ENCODE measurements at regions not wholly inside any gene's neighbourhood (a gene's known extent, or its start where the extent isn't known, plus 50 kb on each side); places are given as distances from the start of the nearest gene placed in this dataset.

DNA sequence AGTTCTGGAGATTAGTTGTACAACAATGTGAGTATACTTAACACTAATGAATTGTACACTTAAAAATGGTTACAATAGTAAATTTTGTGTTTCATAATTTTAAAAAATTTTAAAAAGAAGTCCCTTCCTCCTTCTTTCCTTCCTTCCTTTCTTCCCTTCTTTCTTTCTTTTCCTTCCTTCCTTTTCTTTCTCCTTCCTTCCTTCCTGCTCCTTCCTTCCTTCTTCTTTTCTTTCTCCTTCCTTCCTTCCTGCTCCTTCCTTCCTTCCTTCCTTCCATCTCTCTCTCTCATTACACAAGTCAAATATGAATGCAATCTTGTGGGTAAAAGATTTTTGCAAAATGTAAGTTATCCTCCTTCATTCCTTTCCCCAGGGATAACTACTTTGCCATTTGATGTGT lies 97.1 kb upstream of the TBCA start:
- no peaks in the 10 kb centered on the region for H3K36me3 ChIP-seq (ENCODE audit: control insufficient read depth, insufficient read depth, low read length)
- TF ChIP-seq, protein P1, sequence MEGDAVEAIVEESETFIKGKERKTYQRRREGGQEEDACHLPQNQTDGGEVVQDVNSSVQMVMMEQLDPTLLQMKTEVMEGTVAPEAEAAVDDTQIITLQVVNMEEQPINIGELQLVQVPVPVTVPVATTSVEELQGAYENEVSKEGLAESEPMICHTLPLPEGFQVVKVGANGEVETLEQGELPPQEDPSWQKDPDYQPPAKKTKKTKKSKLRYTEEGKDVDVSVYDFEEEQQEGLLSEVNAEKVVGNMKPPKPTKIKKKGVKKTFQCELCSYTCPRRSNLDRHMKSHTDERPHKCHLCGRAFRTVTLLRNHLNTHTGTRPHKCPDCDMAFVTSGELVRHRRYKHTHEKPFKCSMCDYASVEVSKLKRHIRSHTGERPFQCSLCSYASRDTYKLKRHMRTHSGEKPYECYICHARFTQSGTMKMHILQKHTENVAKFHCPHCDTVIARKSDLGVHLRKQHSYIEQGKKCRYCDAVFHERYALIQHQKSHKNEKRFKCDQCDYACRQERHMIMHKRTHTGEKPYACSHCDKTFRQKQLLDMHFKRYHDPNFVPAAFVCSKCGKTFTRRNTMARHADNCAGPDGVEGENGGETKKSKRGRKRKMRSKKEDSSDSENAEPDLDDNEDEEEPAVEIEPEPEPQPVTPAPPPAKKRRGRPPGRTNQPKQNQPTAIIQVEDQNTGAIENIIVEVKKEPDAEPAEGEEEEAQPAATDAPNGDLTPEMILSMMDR (IDR thresholded peaks at IDR 0.05; ENCODE audit: insufficient read depth, low read length, poor library complexity, severe bottlenecking): no peak
- peaks cover 2% of the 10 kb centered on the region for H3K27me3 ChIP-seq (ENCODE audit: control insufficient read depth, insufficient read depth, low read length)
- no peak overlapping the region for H3K4me3 ChIP-seq (ENCODE audit: low read depth, low read length)
- DNase-seq (ENCODE audit: low read depth): no peak

DNA sequence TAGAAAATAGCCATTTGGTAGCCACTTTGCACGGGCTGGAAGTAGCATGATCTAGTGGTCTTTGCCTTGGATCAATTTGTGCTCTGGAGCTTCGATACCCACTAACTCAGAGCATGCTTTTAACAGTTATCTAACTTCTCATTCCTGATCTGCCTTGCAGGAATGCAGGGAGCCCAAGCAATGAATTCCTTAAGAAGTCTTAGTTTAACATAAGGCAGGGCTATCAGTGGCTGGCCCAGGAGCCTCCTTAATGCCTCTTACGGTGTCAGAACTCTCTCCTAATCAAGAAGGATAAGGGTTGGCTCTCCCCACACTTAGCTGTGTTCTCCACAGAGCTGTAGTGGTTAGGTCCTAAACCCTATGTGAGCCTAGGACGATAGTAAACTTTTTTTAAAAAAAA lies 95.8 kb upstream of the TBCA start:
- TF ChIP-seq, protein P1 (IDR thresholded peaks at IDR 0.05; ENCODE audit: insufficient read depth, low read length, poor library complexity, severe bottlenecking): no peak
- no peak overlapping the region for H3K4me3 ChIP-seq (ENCODE audit: low read depth, low read length)
- H3K27me3 ChIP-seq (ENCODE audit: control insufficient read depth, insufficient read depth, low read length): peaks cover 2% of the 10 kb centered on the region
- no peaks in the 10 kb centered on the region for H3K36me3 ChIP-seq (ENCODE audit: control insufficient read depth, insufficient read depth, low read length)
- DNase-seq (ENCODE audit: low read depth): no peak

DNA sequence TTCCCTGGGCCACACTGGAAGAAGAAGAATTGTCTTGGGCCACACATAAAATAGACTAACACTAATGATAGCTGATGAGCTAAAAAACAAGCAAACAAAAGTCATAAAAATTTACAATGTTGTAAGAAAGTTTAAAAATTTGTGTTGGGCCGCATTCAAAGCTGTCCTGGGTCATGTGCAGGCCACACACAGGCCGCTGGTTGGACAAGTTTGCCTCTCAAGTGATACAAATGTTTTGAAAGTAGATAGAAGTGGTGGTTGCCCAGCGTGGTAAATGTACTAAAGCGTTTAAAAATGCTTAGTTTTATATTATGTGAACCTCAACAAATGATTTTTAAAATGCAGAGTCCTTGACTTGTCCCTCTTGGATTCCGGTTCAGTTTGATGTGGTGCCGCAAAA lies 94.9 kb upstream of the TBCA start:
- Histone ChIP-seq H3K27me3 (ENCODE audit: control insufficient read depth, insufficient read depth, low read length) (peaks cover 2% of the 10 kb centered on the region), H3K4me3 (ENCODE audit: low read depth, low read length) (no peak overlapping the region), H3K36me3 (ENCODE audit: control insufficient read depth, insufficient read depth, low read length) (no peaks in the 10 kb centered on the region)
- TF ChIP-seq, protein P1 (IDR thresholded peaks at IDR 0.05; ENCODE audit: insufficient read depth, low read length, poor library complexity, severe bottlenecking): no peak
- DNase-seq (ENCODE audit: low read depth): no peak

DNA sequence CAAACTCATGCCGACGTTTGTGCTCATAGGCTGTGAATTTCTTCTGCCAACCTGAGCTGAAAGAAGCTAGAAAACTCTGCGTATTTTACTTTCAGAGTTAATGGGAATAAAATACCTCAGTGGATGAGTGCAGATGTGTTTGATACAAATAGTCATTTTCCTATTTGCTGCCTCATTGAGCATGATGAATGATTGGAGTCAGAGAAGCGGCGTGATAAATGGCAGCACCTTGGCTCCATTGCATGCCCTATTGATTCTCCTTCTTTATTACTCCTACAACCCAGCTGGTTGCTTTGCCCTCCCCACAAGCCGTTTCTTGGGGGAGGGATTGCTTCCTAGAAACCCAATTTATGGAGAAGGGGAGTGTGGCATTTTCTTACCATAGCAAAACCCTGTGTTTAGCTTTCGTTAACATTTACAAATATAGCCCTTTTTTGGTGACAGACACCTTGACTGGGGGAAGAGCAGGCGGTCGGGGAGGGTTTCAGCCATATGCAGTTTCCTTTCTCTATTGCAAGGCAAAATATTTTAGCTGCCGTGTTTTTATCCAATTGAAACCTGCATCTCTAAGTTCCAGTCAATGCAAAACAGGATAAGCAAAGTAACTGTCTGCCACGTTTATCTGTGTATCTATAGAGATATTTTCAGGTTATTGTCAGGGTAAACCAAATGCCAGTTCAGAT lies 93.1 kb upstream of the TBCA start:
- Histone ChIP-seq H3K4me3 (ENCODE audit: low read depth, low read length) (no peak overlapping the region), H3K27me3 (ENCODE audit: control insufficient read depth, insufficient read depth, low read length) (no peaks in the 10 kb centered on the region), H3K36me3 (ENCODE audit: control insufficient read depth, insufficient read depth, low read length) (no peaks in the 10 kb centered on the region)
- TF ChIP-seq, protein P1 (IDR thresholded peaks at IDR 0.05; ENCODE audit: insufficient read depth, low read length, poor library complexity, severe bottlenecking): no peak
- no peak for DNase-seq (ENCODE audit: low read depth)

DNA sequence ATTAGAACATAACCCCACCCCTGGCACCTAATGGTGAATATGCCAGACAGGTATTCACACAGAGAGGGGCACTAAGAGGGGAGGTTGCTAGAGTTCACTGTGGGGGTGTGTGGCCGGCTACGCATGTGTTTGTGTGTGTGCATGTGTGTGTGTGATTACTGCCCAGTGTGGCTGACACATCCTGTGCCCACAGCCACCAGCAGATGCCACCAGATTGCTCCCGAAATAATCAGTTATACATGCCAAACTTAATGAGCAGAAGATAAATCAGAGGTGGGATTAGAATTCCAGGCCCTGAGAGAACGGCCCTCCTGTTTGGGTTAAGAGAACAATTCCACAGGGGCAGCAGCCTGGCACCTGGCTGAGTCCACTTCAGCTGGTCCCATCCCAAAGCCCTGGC lies 91.8 kb upstream of the TBCA start:
- no peak for DNase-seq (ENCODE audit: low read depth)
- TF ChIP-seq, protein P1 (IDR thresholded peaks at IDR 0.05; ENCODE audit: insufficient read depth, low read length, poor library complexity, severe bottlenecking): no peak
- Histone ChIP-seq H3K4me3 (ENCODE audit: low read depth, low read length) (no peak overlapping the region), H3K36me3 (ENCODE audit: control insufficient read depth, insufficient read depth, low read length) (no peaks in the 10 kb centered on the region), H3K27me3 (ENCODE audit: control insufficient read depth, insufficient read depth, low read length) (no peaks in the 10 kb centered on the region)

DNA sequence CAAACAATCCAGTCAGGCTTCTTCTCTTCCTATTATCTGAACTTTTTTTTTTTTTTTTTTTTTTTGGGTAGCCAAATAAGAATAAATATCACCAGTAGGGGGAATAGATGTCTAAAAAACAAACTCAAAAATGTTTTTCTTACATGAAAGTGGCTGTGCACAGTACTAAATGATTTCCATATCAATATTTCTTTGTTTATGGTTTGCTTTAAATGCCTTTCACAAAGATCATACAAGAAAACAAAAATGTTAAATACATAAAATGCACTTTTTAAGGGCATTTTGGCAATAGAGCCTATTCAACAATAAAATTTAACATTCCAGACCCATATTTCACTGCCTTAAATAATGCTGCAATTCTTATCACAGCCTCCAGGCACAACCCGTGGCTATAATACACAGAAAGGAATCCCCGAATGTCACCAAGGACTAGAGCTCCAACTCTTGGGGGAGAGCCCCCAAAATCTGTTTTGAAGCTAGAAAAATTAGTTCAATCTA lies 91.1 kb upstream of the TBCA start:
- H3K36me3 ChIP-seq (ENCODE audit: control insufficient read depth, insufficient read depth, low read length): no peaks in the 10 kb centered on the region
- H3K4me3 ChIP-seq (ENCODE audit: low read depth, low read length): no peak overlapping the region
- DNase-seq (ENCODE audit: low read depth): no peak
- H3K27me3 ChIP-seq (ENCODE audit: control insufficient read depth, insufficient read depth, low read length): no peaks in the 10 kb centered on the region
- TF ChIP-seq, protein P1 (IDR thresholded peaks at IDR 0.05; ENCODE audit: insufficient read depth, low read length, poor library complexity, severe bottlenecking): no peak

All from kidney epithelial cell (primary cell).